Effector memory CD8-positive, alpha-beta T cell (primary cell): ENCODE measurements at regions not wholly inside any gene's neighbourhood (a gene's known extent, or its start where the extent isn't known, plus 50 kb on each side); places are given as distances from the start of the nearest gene placed in this dataset.
"Not testable (repeated sequence)": the region's sequence is repeated elsewhere in the genome, so short reads cannot be mapped to it uniquely, and the experiment has no call there.

Source experiments
- ATAC-seq: fragments of 150-1000 bp; cut with Tn5 transposase; replicated peaks from 2 replicates; pipeline ENCODE4 v1.10.0; 2021; ENCODE audit warnings: mild to moderate bottlenecking, moderate library complexity
- DNase-seq, 3 experiments: peaks; one replicate each; pipeline ENCODE4 v3.0.0; 2021
- H3K27ac Mint-ChIP-seq, 2 donors: one replicate each; pipeline ENCODE4 v1.8.0; 2022; ENCODE audit warnings: mild to moderate bottlenecking in 2 of 2, mixed read lengths in 2 of 2, moderate library complexity in 2 of 2
- H3K27me3 Mint-ChIP-seq, 2 donors: one replicate each; pipeline ENCODE4 v1.8.0; 2022; ENCODE audit warnings: mixed read lengths in 2 of 2
- H3K36me3 Mint-ChIP-seq: one replicate; pipeline ENCODE4 v1.8.0; 2022; ENCODE audit warnings: mild to moderate bottlenecking, moderate library complexity, mixed read lengths; ENCODE audit not compliant: insufficient read depth
- H3K4me1 Mint-ChIP-seq, 2 donors: one replicate each; pipeline ENCODE4 v1.8.0; 2022; ENCODE audit warnings: low read depth in 2 of 2, mixed read lengths in 2 of 2
- H3K4me3 Mint-ChIP-seq, 2 donors: one replicate each; pipeline ENCODE4 v1.8.0; 2022; ENCODE audit warnings: mild to moderate bottlenecking in 2 of 2, mixed read lengths in 2 of 2, moderate library complexity in 2 of 2
- H3K9me3 Mint-ChIP-seq, 2 donors: one replicate each; pipeline ENCODE4 v1.8.0; 2022; ENCODE audit warnings: mixed read lengths in 2 of 2

DNA sequence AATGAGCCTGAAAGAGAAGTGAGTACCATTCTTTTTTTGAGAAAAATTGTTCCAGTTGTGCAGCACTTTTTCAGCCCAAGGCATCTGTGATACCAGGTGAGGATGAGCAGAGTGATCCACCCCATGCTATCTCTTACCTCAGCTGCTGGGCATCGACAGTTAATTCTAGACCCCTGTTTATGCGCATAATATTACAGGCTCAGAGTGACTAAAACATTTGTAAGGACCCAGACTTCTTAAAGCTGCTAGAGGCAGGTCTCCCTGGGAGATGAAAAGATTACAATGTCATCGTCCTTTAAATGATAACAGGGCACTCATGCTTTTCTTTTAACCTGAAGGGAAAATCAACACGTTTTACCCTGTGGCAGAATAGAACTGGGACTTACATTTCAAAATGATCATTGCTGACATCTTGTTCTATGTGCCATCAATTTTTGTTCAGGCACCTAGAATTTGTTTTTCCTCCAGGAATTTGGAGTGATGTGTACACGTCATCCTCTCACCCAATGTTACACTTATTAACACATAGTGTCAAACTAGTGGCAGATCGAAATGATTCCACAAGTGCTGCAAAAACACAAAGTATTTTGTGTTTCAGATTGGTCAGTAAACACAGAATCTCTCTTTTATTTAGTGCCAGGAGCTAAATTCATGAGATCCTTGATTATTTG is 684.6 kb downstream of the UTRN start:
- no peak for DNase-seq
- ATAC-seq = no peak
- H3K9me3 Mint-ChIP-seq = no peaks in the 10 kb centered on the region
- peaks cover 37 to 40% of the 10 kb centered on the region in 2 donors for H3K27me3 Mint-ChIP-seq
- no peaks in the 10 kb centered on the region for H3K36me3 Mint-ChIP-seq
- no peak overlapping the region for H3K4me3 Mint-ChIP-seq
- H3K27ac Mint-ChIP-seq = no peak overlapping the region
- H3K4me1 Mint-ChIP-seq = no peaks in the 10 kb centered on the region

DNA sequence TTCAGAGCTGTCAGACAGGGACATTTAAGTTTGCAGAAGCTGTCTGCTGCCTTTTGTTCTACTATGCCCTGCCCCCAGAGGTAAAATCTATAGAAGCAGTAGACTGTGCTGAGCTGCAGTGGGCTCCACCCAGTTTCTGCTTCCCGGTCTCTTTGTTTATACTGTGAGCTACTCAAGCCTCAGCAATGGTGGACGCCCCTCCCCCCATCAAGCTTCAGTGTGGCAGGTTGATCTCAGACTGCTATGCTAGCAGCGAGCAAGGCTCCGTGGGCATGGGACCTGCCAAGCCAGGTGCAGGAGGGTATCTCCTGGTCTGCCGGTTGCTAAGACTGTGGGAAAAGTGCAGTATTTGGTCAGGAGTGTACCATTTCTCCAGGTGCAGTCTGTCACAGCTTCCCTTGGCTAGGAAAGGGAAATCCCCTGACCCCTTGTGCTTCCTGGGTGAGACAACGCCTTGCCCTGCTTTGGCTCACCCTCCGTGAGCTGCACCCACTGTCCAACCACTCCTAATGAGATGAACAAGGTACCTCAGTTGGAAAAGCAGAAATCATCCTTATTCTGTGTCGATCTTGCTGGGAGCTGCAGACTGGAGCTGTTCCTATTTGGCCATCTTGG is 692.2 kb downstream of the UTRN start:
- not testable (repeated sequence) for H3K4me3 Mint-ChIP-seq, H3K36me3 Mint-ChIP-seq, DNase-seq, H3K9me3 Mint-ChIP-seq, ATAC-seq, H3K4me1 Mint-ChIP-seq
- Mint-ChIP-seq H3K27me3 (peaks cover 24 to 64% of the 10 kb centered on the region in 2 donors), H3K27ac (peak overlapping the region in 1 of 2 donors; percentile 25)

DNA sequence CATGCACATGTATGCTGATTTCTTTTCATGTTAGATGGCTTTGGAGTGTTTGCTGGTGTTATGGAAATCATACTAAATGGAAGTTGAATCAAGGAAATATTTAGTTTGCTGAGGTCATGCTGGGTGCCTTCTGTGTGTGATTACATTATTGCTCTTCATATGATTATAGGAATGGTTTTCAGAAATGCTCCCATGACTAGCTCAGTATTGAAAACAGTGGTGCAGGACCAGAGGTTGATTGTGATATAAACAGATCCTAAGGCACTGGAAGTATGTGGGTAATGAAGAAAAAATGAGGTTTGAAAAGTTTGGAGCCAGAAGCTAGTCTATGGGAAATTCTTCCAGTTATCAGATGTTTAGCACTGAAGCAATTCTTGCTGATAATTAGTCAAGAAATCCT is 693.1 kb downstream of the UTRN start:
- Mint-ChIP-seq H3K27ac (no peak overlapping the region), H3K4me3 (no peak overlapping the region), H3K27me3 (peaks cover 24 to 64% of the 10 kb centered on the region in 2 donors), H3K4me1 (peaks cover 0 to 3% of the 10 kb centered on the region in 2 donors), H3K9me3 (no peaks in the 10 kb centered on the region), H3K36me3 (no peaks in the 10 kb centered on the region)
- DNase-seq = no peak
- no peak for ATAC-seq

DNA sequence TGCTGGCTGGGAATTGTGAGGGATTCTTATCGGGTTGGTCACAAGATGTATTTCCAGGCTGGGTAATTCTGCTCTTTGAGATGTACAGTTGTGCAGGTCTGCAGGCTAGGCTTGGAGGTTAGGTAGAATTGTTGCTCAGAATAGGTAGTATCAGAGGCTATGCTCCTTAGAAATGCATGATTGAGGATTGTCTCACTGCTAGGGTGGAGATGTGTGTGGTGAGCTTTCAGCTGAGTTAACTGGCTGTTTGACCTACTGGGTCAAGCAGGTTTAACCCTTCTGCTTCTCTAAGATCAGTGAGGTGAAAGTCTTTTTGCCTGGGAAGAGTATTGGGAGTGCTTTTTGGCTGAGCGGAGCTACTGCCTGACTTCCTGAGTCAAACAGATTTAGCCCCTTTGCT is 701.1 kb downstream of the UTRN start:
- Mint-ChIP-seq H3K36me3 (no peaks in the 10 kb centered on the region), H3K4me3 (no peak overlapping the region), H3K4me1 (no peaks in the 10 kb centered on the region), H3K9me3 (peaks cover 4 to 7% of the 10 kb centered on the region in 2 donors), H3K27ac (no peak overlapping the region), H3K27me3 (peaks cover 44 to 50% of the 10 kb centered on the region in 2 donors)
- ATAC-seq (no peak), DNase-seq (no peak)

DNA sequence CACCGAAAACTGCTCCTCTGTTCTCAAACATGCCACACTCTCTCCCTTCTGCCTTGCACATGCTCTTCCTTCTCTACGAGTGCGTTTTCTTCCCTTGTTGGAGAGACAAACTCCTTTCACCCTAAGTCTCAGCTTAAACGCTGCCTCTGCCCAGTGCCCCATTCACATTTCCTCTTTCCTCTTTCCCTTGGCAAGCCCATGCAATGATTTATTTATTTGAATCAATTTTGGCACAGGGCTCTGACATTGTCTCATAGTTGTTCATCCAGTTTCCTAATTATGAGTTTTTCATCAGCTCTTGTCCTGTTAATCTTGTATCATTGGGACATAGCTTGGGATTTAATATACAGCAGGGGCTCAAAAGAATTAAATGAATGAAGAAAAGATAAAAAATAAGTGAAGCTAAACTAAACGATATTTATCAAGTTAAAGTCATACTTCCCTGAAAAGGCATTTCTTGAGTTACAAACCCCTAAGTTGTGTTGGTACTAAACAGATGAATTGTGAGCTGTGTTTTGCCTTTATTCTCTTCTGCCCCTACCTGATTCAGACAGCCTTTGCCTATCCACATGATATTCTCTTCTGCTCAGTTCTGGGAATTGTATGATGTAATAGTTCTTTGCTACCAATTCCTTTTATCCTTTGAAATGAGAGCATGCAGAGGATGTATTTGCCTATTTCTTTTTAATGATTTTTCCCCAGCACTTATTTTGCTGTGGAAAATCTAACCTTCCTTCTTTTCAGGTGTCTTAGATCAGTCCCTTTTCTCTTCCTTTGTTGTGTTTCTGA is 704.4 kb downstream of the UTRN start:
- no peak overlapping the region for H3K4me3 Mint-ChIP-seq
- DNase-seq (no peak), ATAC-seq (no peak)
- no peaks in the 10 kb centered on the region for H3K4me1 Mint-ChIP-seq
- H3K9me3 Mint-ChIP-seq = peaks cover 4 to 7% of the 10 kb centered on the region in 2 donors
- H3K27me3 Mint-ChIP-seq = peaks cover 62 to 68% of the 10 kb centered on the region in 2 donors
- no peaks in the 10 kb centered on the region for H3K36me3 Mint-ChIP-seq
- no peak overlapping the region for H3K27ac Mint-ChIP-seq

DNA sequence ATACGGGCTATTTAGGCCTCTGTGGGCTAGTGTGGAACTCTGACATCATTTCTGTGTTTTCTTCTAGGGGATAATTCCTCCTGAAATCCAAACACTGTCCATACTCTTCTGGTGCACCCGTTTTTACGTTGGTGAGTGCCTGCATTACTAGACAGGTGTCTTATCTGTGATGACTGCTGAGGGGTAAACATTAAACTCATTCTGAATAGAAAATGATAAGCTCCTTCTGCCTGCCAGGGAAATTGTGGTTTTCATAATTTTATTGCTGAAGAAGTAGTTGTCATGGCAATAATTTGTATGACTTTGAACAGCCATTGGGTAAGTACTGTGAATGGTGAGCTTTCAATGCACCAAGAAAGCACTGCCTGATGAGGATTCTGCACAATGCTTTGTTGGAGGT is 705.6 kb downstream of the UTRN start:
- H3K9me3 Mint-ChIP-seq = peaks cover 0 to 2% of the 10 kb centered on the region in 2 donors
- H3K27me3 Mint-ChIP-seq = peaks cover 66 to 72% of the 10 kb centered on the region in 2 donors
- no peaks in the 10 kb centered on the region for H3K36me3 Mint-ChIP-seq
- H3K27ac Mint-ChIP-seq = no peak overlapping the region
- H3K4me3 Mint-ChIP-seq = no peak overlapping the region
- no peak for ATAC-seq
- H3K4me1 Mint-ChIP-seq = no peaks in the 10 kb centered on the region
- DNase-seq = no peak

DNA sequence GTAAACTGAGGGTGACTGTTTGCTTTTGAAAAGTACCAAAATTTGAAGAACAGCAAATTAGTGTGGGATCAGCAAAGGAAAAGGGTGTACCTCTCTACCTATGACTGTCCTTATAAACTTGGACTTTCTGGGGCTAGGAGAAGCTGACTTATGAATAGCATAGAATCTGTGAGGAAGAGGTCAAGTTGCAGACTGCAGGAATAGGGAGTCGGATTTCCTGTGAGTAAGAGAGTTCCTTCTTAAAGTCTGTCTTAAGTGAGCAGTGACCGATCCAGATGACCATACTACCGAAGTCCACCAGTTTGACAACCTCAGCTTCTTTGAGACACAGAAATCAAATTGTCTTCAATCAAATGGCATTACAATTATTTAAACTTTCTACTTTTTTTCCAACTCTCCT is 708.7 kb downstream of the UTRN start:
- H3K27ac Mint-ChIP-seq = no peak overlapping the region
- H3K4me1 Mint-ChIP-seq = no peaks in the 10 kb centered on the region
- no peak for DNase-seq
- no peak overlapping the region for H3K4me3 Mint-ChIP-seq
- peaks cover 73 to 81% of the 10 kb centered on the region in 2 donors for H3K27me3 Mint-ChIP-seq
- no peaks in the 10 kb centered on the region for H3K36me3 Mint-ChIP-seq
- no peaks in the 10 kb centered on the region for H3K9me3 Mint-ChIP-seq
- ATAC-seq = no peak

DNA sequence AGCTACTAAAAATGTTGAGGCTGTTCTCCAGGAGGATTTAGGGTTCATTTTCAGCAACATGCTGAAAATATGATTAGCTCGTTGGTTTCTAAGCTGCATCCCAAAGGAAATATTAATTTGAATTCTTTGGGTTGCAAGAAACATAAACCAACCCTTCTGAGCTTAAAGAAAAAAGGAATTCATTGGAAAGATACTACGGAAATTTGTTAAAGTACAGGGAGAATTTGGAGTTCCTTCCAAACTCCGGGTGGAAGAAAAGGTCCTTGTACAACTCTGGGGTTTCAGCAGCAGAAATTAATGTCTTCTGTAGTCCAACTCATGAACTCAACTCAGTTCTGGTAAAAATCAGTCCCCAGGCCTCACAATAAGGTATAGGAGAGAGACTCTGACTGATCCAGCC is 712.9 kb downstream of the UTRN start:
- Mint-ChIP-seq H3K27me3 (peaks cover 44 to 53% of the 10 kb centered on the region in 2 donors), H3K27ac (no peak overlapping the region), H3K9me3 (no peaks in the 10 kb centered on the region), H3K36me3 (no peaks in the 10 kb centered on the region), H3K4me3 (no peak overlapping the region), H3K4me1 (no peaks in the 10 kb centered on the region)
- ATAC-seq = no peak
- DNase-seq = no peak

DNA sequence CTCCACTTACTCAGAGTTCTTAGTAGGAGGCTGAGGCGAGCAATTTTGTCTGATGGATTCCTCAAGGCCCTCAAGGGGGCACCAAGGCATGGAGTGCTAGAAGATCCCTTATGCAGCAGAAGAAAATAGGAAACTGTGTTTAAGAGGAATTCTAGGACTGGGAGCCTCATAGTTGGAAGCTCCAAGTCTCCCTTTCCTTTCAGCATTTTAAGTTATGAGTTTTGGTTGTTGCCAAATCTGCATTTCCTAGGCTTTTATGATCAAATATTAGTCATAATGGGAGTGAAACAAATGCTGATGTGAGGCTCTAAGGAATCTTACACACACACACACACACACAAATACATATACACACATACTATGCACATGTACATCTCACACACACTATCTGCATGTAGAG is 714.0 kb downstream of the UTRN start:
- no peaks in the 10 kb centered on the region for H3K9me3 Mint-ChIP-seq
- ATAC-seq = no peak
- H3K4me3 Mint-ChIP-seq = no peak overlapping the region
- DNase-seq = no peak
- no peak overlapping the region for H3K27ac Mint-ChIP-seq
- H3K36me3 Mint-ChIP-seq = no peaks in the 10 kb centered on the region
- no peaks in the 10 kb centered on the region for H3K4me1 Mint-ChIP-seq
- peaks cover 39 to 52% of the 10 kb centered on the region in 2 donors for H3K27me3 Mint-ChIP-seq

DNA sequence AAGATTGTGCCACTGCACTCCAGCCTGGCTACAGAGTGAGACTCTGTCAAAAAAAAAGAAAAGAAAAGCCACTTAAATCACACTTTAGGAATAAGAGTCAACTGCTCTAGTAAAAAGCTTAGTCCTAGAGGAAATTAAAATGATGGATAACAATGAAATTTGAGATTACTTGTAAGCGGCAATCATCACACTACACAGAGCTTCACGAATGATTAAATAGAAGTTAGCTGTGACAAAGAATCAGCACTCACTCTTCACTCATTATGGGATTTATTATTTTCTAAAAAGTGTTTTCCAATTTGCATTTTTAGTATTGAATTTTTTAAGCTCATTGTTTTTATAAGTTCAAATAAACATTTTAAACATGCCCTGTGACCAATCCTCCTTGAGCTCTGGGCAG is 718.0 kb downstream of the UTRN start:
- peaks cover 42 to 48% of the 10 kb centered on the region in 2 donors for H3K27me3 Mint-ChIP-seq

DNA sequence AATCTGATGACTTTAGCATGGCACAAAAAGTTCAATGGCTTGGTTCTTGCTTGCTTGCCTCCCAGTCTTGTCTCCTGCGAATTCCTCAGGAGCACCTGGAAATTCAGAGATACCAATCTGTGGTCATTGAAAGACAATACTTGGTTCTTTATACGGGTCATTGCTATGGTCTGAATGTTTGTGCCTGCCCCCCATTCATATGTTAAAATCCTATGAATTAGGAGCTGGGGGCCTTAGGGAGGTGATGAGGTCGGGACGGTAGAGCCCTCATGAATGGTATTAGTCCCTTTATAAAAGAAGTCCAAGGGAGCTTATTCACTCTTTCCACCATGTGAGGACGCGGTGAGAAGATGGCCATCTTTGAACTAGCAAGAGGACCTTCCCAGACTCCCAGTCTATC is 721.8 kb downstream of the UTRN start:
- H3K36me3 Mint-ChIP-seq = no peaks in the 10 kb centered on the region
- H3K27me3 Mint-ChIP-seq = peaks cover 25 to 43% of the 10 kb centered on the region in 2 donors
- no peak overlapping the region for H3K27ac Mint-ChIP-seq
- H3K4me3 Mint-ChIP-seq = no peak overlapping the region
- H3K9me3 Mint-ChIP-seq = no peaks in the 10 kb centered on the region
- H3K4me1 Mint-ChIP-seq = no peaks in the 10 kb centered on the region
- DNase-seq (no peak), ATAC-seq (no peak)

More for the DNA sequence above, 718.0 kb downstream of the UTRN start:
- Mint-ChIP-seq H3K4me1 (no peaks in the 10 kb centered on the region), H3K4me3 (no peak overlapping the region), H3K27ac (no peak overlapping the region), H3K36me3 (no peaks in the 10 kb centered on the region), H3K9me3 (no peaks in the 10 kb centered on the region)
- ATAC-seq (no peak), DNase-seq (no peak)

DNA sequence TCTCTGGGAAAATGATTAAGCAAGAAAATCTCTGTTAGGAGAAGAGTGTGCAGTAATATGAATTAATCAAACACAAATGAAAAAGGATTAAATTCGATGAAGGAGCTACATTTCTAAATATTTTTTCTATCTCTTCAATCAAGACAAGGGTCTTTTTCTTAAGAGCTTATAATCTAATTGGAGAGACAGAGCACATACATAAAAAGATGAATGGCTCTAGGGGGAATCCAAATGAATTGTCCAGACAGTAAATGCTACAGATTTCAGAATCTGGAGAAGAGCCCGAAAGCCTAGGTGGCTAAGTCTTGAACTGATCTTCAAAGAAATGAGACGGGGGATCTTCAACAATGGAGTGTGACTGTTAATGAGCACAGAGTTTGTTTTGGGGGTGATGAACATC is 723.6 kb downstream of the UTRN start:
- peaks cover 19 to 42% of the 10 kb centered on the region in 2 donors for H3K27me3 Mint-ChIP-seq
- no peaks in the 10 kb centered on the region for H3K4me1 Mint-ChIP-seq
- DNase-seq = no peak
- ATAC-seq = no peak
- no peak overlapping the region for H3K4me3 Mint-ChIP-seq
- H3K36me3 Mint-ChIP-seq = no peaks in the 10 kb centered on the region
- H3K9me3 Mint-ChIP-seq = no peaks in the 10 kb centered on the region
- no peak overlapping the region for H3K27ac Mint-ChIP-seq

DNA sequence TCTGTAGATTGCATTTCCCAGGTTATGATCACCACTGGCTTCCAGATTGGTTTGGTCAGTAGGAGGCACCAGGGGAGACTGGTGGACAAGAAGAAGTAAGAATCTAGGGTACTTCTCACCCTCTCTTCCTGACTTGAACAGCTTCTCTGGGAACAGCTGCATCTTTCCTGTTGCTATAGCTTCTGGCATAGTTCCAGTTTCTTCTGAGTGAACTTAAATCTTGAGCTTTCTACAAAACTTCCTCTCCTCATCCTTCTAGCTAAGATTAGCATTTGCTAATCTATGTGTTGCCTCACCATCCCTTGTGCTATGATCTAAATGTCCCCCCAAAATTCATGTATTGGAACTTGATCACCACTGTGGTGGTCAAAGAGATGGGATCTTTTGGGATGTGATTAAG is 724.6 kb downstream of the UTRN start:
- Mint-ChIP-seq H3K27ac (no peak overlapping the region), H3K4me3 (no peak overlapping the region), H3K36me3 (no peaks in the 10 kb centered on the region), H3K9me3 (no peaks in the 10 kb centered on the region), H3K27me3 (peaks cover 19 to 33% of the 10 kb centered on the region in 2 donors), H3K4me1 (no peaks in the 10 kb centered on the region)
- DNase-seq = no peak
- no peak for ATAC-seq
